GM12865 (cell line): ENCODE measurements at regions not wholly inside any gene's neighbourhood (a gene's known extent, or its start where the extent isn't known, plus 50 kb on each side); places are given as distances from the start of the nearest gene placed in this dataset.

Experiments used
- DNase-seq: peaks from one replicate; pipeline ENCODE4 v3.0.0; 2010; ENCODE audit warnings: low read depth
- H3K4me3 ChIP-seq: 2 replicates; pipeline ENCODE4 v1.5.1; 2011; ENCODE audit warnings: mild to moderate bottlenecking, low read depth, low read length, control low read depth
- TF ChIP-seq, protein P1 (sequence below): IDR thresholded peaks from 2 replicates; pipeline ENCODE4 v1.5.1; 2011; ENCODE audit warnings: low read length, control low read depth, low read depth, inconsistent platforms; ENCODE audit not compliant: insufficient read depth; ENCODE audit errors: missing control alignments

DNA sequence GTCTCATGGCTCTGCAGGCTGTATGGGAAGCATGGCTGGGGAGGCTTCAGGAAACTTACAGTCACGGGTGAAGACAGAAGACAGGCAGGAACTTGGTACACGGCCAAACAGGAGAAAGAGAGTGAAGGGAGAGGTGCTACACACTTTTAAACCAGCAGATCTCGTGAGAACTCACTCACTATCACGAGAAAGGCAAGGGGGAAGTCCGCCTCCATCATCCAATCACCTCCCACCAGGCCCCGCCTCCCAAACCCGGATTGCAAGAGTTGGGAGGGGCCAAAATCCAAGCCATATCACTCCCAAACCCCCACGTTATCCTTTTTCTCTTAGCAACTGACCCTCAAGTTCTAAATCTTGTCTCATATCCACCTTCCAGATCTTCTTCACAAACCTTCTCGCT lies 1710.5 kb upstream of the TENM3 start:
- H3K4me3 ChIP-seq, result no peak overlapping the region
- no peak for DNase-seq
- TF ChIP-seq, protein P1, sequence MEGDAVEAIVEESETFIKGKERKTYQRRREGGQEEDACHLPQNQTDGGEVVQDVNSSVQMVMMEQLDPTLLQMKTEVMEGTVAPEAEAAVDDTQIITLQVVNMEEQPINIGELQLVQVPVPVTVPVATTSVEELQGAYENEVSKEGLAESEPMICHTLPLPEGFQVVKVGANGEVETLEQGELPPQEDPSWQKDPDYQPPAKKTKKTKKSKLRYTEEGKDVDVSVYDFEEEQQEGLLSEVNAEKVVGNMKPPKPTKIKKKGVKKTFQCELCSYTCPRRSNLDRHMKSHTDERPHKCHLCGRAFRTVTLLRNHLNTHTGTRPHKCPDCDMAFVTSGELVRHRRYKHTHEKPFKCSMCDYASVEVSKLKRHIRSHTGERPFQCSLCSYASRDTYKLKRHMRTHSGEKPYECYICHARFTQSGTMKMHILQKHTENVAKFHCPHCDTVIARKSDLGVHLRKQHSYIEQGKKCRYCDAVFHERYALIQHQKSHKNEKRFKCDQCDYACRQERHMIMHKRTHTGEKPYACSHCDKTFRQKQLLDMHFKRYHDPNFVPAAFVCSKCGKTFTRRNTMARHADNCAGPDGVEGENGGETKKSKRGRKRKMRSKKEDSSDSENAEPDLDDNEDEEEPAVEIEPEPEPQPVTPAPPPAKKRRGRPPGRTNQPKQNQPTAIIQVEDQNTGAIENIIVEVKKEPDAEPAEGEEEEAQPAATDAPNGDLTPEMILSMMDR, result no peak

DNA sequence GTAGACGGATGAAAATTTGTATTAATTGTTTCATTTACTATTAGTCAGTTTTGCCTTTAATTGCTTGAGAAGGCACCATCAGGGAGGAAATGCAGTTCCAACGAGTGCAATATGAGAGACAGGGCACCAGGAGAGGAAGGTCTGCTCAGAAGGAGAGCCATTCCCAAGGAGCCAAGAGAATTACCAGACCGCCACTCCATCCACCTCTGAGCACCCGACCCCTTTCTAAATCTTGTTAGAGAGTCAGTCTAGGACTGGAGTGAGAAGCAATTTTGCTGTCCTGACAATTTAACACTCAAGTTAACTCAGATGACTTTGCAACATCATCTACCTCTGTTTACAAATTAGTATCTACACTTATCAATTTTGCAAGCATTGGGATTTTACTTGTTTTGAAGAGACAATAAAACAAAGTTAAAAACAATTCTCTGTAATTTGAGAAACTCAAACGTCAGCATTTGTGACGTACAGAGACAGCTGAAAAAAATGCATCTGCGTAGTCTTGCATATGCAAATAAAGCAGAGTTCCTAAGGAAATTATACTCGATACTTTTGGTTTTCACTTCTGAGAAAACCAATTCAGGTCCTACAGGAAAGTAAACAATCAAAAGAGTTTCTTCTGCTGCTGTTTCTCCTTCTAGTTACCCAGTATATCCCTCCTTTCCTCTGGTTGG lies 1704.7 kb upstream of the TENM3 start:
- no peak overlapping the region for H3K4me3 ChIP-seq
- no peak for DNase-seq
- TF ChIP-seq, protein P1, result no peak

DNA sequence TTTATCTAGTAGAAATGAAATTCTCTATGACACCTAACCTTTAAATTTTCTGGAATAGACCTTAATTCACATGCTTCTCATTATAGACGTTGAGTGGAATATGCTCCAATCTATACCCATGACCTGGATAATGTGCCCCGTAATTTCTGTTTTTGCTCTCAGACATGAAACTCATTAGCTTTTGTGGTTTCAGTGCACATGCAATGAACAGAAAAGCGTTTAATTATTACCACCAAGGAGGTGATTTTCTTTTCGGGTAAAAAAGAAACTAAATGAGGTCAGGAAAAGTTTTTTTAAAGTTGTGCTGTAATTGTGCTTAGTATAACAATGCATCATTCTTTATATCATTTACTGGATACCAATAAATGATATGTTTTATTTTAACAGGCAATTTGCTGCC lies 1703.9 kb upstream of the TENM3 start:
- TF ChIP-seq, protein P1, result no peak
- no peak for DNase-seq

DNA sequence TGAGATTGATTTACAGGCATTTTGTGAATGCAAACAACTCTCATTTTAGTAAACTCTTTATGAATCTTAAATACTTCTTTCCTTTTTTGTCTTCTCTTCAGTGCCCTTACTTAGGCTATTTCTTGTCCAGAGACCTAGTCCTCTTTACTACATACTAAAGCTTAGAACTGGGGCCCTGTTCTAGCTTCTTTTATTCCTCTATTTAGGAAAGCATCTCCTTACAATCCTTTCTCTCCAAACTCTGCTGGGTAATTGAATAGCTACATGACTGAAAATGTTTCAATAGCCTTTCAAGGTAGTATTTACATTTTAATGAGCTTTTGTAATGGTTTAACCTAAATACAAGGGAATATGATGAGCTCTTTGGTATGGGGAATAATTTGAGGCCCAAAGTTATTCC lies 1701.5 kb upstream of the TENM3 start:
- no peak overlapping the region for H3K4me3 ChIP-seq
- no peak for DNase-seq
- TF ChIP-seq, protein P1, result no peak

More for the DNA sequence above, 1703.9 kb upstream of the TENM3 start:
- H3K4me3 ChIP-seq, result no peak overlapping the region

DNA sequence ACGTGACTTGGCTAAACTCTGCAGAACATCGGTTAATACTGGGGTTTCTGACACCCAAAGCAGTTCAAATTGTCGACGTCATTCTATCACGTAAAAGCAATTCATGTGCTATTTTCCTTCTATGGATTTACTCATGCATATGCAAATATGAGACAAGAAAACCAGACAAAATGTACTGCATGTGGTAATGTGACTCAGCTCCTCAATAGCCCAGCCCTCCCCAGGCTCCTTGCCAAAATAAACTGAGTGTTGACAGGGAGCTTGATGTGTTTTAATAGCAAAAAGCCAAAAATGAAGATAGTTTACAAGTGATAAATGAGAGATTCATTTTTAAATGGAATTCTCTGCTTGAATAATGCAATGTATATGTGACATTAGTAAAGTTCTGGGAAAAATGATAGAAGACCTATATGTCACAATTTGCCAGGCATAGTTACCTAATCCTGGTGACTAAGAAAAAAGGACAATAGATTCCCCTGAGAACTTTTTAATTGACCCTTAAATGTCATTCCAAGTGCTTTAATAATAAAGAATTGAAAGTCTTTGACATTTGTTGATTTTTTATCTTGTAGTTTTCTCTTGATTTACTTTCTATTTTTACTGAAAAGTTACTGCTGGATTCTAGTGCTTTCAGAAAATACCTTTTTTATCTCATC lies 1700.6 kb upstream of the TENM3 start:
- DNase-seq, result no peak
- TF ChIP-seq, protein P1, result no peak
- no peak overlapping the region for H3K4me3 ChIP-seq

DNA sequence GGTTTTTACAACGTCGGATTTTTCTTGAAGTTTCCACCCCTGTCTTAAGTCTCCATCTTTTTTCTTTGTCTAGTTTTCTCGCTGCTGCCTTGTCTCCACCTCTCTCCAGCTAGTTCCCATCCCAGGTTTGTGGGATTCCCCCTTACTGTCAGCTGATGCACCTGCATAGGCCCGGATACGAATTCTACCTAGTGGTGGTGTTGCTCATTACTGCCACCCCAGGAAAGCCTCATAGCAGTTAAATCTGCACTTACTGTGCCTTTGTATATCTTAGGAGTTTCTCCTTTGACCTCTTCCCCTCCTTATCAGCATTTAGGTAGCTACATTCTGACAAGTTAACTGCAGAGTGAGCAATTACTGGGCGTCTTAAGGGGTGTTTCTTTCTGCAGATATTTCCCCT lies 1693.1 kb upstream of the TENM3 start:
- H3K4me3 ChIP-seq, result no peak overlapping the region
- no peak for DNase-seq
- TF ChIP-seq, protein P1, result no peak
